HG03196 (cell line): ENCODE measurements at regions not wholly inside any gene's neighbourhood (a gene's known extent, or its start where the extent isn't known, plus 50 kb on each side); places are given as distances from the start of the nearest gene placed in this dataset.
"Not testable (repeated sequence)": the region's sequence is repeated elsewhere in the genome, so short reads cannot be mapped to it uniquely, and the experiment has no call there.

Experiments used
- ATAC-seq: cut with Tn5 transposase; IDR thresholded peaks from one replicate; pipeline ENCODE4 v1.9.1; 2021; ENCODE audit not compliant: unreplicated experiment

GRCh38 chr2:150371044-150371818 is 116.2 kb downstream of the RND3 start:
- ATAC-seq: no peak

GRCh38 chr2:150370561-150370960 is 116.9 kb downstream of the RND3 start:
- ATAC-seq: no peak

- no peak for ATAC-seq
Observed at GRCh38 chr2:150369862-150370261, 117.6 kb downstream of the RND3 start.

GRCh38 chr2:150358468-150358807 is 129.0 kb downstream of the RND3 start:
- no peak for ATAC-seq

GRCh38 chr2:150357770-150358467 is 129.5 kb downstream of the RND3 start:
- peak; percentile 83 for ATAC-seq

GRCh38 chr2:150355440-150355839 is 132.0 kb downstream of the RND3 start:
- no peak for ATAC-seq

GRCh38 chr2:150353376-150353775 is 134.1 kb downstream of the RND3 start:
- ATAC-seq: no peak

GRCh38 chr2:150351922-150352321 is 135.5 kb downstream of the RND3 start:
- ATAC-seq: no peak

- ATAC-seq: no peak
Observed at GRCh38 chr2:150350500-150350899, 137.0 kb downstream of the RND3 start.

- no peak for ATAC-seq
Observed at GRCh38 chr2:150346806-150347205, 140.7 kb downstream of the RND3 start.

GRCh38 chr2:150341982-150342680 is 145.3 kb downstream of the RND3 start:
- no peak for ATAC-seq

- ATAC-seq: no peak
Observed at GRCh38 chr2:150339951-150340350, 147.5 kb downstream of the RND3 start.

- ATAC-seq: no peak
Observed at GRCh38 chr2:150339282-150339681, 148.2 kb downstream of the RND3 start.

GRCh38 chr2:150335596-150335995 is 151.9 kb downstream of the RND3 start:
- ATAC-seq: no peak

- no peak for ATAC-seq
Observed at GRCh38 chr2:150332383-150332782, 155.1 kb downstream of the RND3 start.

GRCh38 chr2:150327564-150328489 is 159.6 kb downstream of the RND3 start:
- ATAC-seq: no peak

GRCh38 chr2:150325656-150326314 is 161.7 kb downstream of the RND3 start:
- no peak for ATAC-seq

- not testable (repeated sequence) for ATAC-seq
Observed at GRCh38 chr2:150323071-150323470, 164.4 kb downstream of the RND3 start.

GRCh38 chr2:150320608-150321007 is 166.9 kb downstream of the RND3 start:
- no peak for ATAC-seq
